GM23248 (cell line): ENCODE measurements at regions not wholly inside any gene's neighbourhood (a gene's known extent, or its start where the extent isn't known, plus 50 kb on each side); places are given as distances from the start of the nearest gene placed in this dataset.

Experiments used
- DNase-seq: peaks from one replicate; pipeline ENCODE4 v3.0.0-alpha.2; 2015
- H2AFZ ChIP-seq: fragments of 200-600 bp; sonication (generic); 2 replicates; pipeline ENCODE4 v1.6.1; 2016; ENCODE audit warnings: antibody characterized with exemption
- H3F3A ChIP-seq: fragments of 200-600 bp; sonication (generic); 2 replicates; pipeline ENCODE4 v1.6.1; 2016; ENCODE audit warnings: mild to moderate bottlenecking, antibody characterized with exemption, mixed run types; ENCODE audit not compliant: insufficient read depth
- H3K27ac ChIP-seq: fragments of 200-600 bp; sonication (generic); 2 replicates; pipeline ENCODE4 v1.5.1; 2016; ENCODE audit warnings: mild to moderate bottlenecking
- H3K27me3 ChIP-seq: fragments of 200-600 bp; sonication (generic); replicated peaks from 2 replicates; pipeline ENCODE4 v1.6.1; 2016; ENCODE audit warnings: mild to moderate bottlenecking; ENCODE audit not compliant: insufficient read depth
- H3K36me3 ChIP-seq: fragments of 200-600 bp; sonication (generic); 2 replicates; pipeline ENCODE4 v1.6.1; 2016; ENCODE audit warnings: low read depth, mild to moderate bottlenecking
- H3K4me1 ChIP-seq: fragments of 200-600 bp; sonication (generic); 2 replicates; pipeline ENCODE4 v1.6.1; 2016; ENCODE audit warnings: mild to moderate bottlenecking; ENCODE audit not compliant: insufficient read depth
- H3K4me2 ChIP-seq: fragments of 200-600 bp; sonication (generic); one replicate; pipeline ENCODE4 v1.6.1; 2016; ENCODE audit warnings: mild to moderate bottlenecking; ENCODE audit not compliant: unreplicated experiment
- H3K4me3 ChIP-seq: fragments of 200-600 bp; sonication (generic); 2 replicates; pipeline ENCODE4 v1.5.1; 2016; ENCODE audit warnings: mild to moderate bottlenecking
- H3K79me2 ChIP-seq: fragments of 200-600 bp; sonication (generic); 2 replicates; pipeline ENCODE4 v1.6.1; 2016; ENCODE audit warnings: mild to moderate bottlenecking; ENCODE audit not compliant: insufficient read depth
- H3K9ac ChIP-seq: fragments of 200-600 bp; sonication (generic); 2 replicates; pipeline ENCODE4 v1.6.1; 2016; ENCODE audit warnings: mild to moderate bottlenecking
- H3K9me2 ChIP-seq: fragments of 200-600 bp; sonication (generic); 2 replicates; pipeline ENCODE4 v1.6.1; 2016; ENCODE audit warnings: mixed run types, mild to moderate bottlenecking, moderate library complexity; ENCODE audit not compliant: insufficient read depth
- H3K9me3 ChIP-seq: fragments of 200-600 bp; sonication (generic); one replicate; pipeline ENCODE4 v1.6.1; 2017; ENCODE audit warnings: low read depth
- H4K20me1 ChIP-seq: fragments of 200-600 bp; sonication (generic); 2 replicates; pipeline ENCODE4 v1.6.0; 2016; ENCODE audit not compliant: insufficient read depth
- EZH2 ChIP-seq: fragments of 200-600 bp; sonication (generic); IDR thresholded peaks from 2 replicates; pipeline ENCODE4 v1.6.1; 2018; ENCODE audit warnings: antibody characterized with exemption, mild to moderate bottlenecking; ENCODE audit not compliant: insufficient read depth, poor library complexity, severe bottlenecking
- EZH2phosphoT487 ChIP-seq: fragments of 200-600 bp; sonication (generic); IDR thresholded peaks from 2 replicates; pipeline ENCODE4 v1.6.1; 2018; ENCODE audit warnings: antibody characterized with exemption, moderate library complexity, mild to moderate bottlenecking, low read depth; ENCODE audit not compliant: insufficient read depth
- WGBS, 2 experiments: methylation state at CpG; one replicate each; pipeline ENCODE4 v1.1.6; 2015 to 2017; ENCODE audit warnings: low lambda C conversion rate in 2 of 2, low coverage in 1 of 2; ENCODE audit errors: missing lambda C conversion rate in 2 of 2; 5-methylcytosine and 5-hydroxymethylcytosine counted together
- in situ Hi-C: fragments of 300-500 bp; cut with MboI; formaldehyde crosslinking; loops from 2 replicates; pipeline ENCODE4 v1.15.0; 2020

DNA sequence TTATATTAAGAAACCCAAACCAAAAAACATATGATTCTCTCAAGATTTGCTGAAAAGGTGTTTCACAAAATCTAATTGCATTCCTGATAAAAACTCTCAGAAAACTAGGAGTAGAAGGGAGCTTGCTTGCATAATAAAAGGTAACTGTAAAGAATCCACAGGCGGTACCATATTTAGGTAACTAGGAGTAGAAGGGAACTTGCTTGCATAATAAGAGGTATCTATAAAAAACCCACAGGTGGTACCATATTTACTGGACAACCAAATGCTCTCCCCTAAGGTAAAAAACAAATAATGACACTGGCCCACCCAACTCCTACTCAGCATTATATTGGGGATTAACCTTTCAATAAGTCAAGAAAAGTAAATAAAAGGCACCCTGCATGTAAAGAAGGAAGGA lies 57.5 kb upstream of the FCN1 start:
- TF ChIP-seq EZH2phosphoT487 (no peak), EZH2 (no peak)
- in situ Hi-C loops = no loop called here
- no peak overlapping the region for H3K27ac ChIP-seq

DNA sequence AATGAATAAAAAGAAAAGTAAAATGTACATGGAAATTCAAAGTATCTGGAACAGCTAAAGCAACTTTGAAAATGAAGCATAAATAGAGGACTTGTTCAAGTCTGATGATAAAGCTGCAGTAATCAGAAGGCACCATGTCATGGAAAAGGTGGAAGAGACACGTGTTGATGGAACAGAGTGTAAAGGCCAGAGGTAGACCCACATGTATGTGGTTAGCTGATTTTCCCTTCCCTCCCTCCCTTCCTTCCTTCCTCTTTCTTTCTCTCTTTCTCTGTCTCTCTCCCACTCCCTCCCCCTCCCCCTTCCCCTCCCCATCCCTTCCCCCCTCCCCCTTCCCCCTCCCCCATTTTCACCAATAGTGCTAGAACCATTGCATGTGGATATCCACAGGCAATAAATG lies 58.7 kb upstream of the FCN1 start:
- in situ Hi-C loops = no loop called here

More for the DNA sequence above, 57.5 kb upstream of the FCN1 start:
- Histone ChIP-seq H3K4me3 (no peak overlapping the region), H3K4me2 (no peak overlapping the region), H2AFZ (no peak overlapping the region), H3K79me2 (no peaks in the 10 kb centered on the region), H3K4me1 (no peaks in the 10 kb centered on the region), H4K20me1 (no peaks in the 10 kb centered on the region), H3K9me3 (no peaks in the 10 kb centered on the region), H3K36me3 (no peaks in the 10 kb centered on the region), H3K27me3 (peaks cover 33% of the 10 kb centered on the region), H3F3A (no peaks in the 10 kb centered on the region), H3K9me2 (no peaks in the 10 kb centered on the region), H3K9ac (no peak overlapping the region)
- no peak for DNase-seq
- 65 to 80% methylated on average over 1 of the region's 1 CpG for WGBS, 2 experiments

DNA sequence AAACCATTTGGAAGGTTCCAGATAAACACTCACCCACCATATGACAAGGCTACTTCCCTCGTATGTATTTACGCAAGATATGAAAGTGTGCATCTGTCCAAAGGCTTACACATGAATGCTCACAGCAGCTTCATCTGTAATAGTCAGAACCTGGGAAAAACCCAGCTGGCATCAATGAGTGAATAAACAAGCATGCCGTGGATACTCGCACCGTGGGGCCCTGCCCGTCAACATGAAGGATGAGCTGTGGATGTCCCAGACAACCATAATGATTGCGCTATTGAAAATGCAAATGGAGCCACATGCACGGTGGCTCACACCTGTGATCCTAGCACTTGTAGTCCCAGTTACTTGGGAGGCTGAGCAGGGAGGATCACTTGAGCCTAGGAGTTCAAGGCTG lies 60.6 kb upstream of the FCN1 start:
- no peak overlapping the region for H2AFZ ChIP-seq
- no peak overlapping the region for H3K4me3 ChIP-seq
- WGBS, 2 experiments = 67% methylated on average over 8 of the region's 8 CpGs
- H3K4me2 ChIP-seq = no peak overlapping the region
- H3K27me3 ChIP-seq = peaks cover 16% of the 10 kb centered on the region
- no peaks in the 10 kb centered on the region for H3F3A ChIP-seq
- no peaks in the 10 kb centered on the region for H3K9me3 ChIP-seq
- H4K20me1 ChIP-seq = no peaks in the 10 kb centered on the region
- no peaks in the 10 kb centered on the region for H3K79me2 ChIP-seq
- no peak for DNase-seq
- H3K9ac ChIP-seq = no peak overlapping the region
- H3K27ac ChIP-seq = no peak overlapping the region
- no peak for TF ChIP-seq EZH2
- TF ChIP-seq EZH2phosphoT487 = no peak
- no peaks in the 10 kb centered on the region for H3K9me2 ChIP-seq
- no peaks in the 10 kb centered on the region for H3K4me1 ChIP-seq
- H3K36me3 ChIP-seq = no peaks in the 10 kb centered on the region
- in situ Hi-C loops = no loop called here

More for the DNA sequence above, 58.7 kb upstream of the FCN1 start:
- no peaks in the 10 kb centered on the region for H3K9me3 ChIP-seq
- TF ChIP-seq EZH2 (no peak), EZH2phosphoT487 (no peak)
- no peak overlapping the region for H3K4me3 ChIP-seq
- H4K20me1 ChIP-seq = no peaks in the 10 kb centered on the region
- H3F3A ChIP-seq = no peaks in the 10 kb centered on the region
- no peaks in the 10 kb centered on the region for H3K79me2 ChIP-seq
- H3K27me3 ChIP-seq = peaks cover 25% of the 10 kb centered on the region
- no peak for DNase-seq
- H3K4me2 ChIP-seq = no peak overlapping the region
- no peaks in the 10 kb centered on the region for H3K9me2 ChIP-seq
- no peaks in the 10 kb centered on the region for H3K36me3 ChIP-seq
- H3K4me1 ChIP-seq = no peaks in the 10 kb centered on the region
- H2AFZ ChIP-seq = no peak overlapping the region
- H3K9ac ChIP-seq = no peak overlapping the region
- 25 to 46% methylated on average over 1 of the region's 1 CpG for WGBS, 2 experiments
- H3K27ac ChIP-seq = no peak overlapping the region

DNA sequence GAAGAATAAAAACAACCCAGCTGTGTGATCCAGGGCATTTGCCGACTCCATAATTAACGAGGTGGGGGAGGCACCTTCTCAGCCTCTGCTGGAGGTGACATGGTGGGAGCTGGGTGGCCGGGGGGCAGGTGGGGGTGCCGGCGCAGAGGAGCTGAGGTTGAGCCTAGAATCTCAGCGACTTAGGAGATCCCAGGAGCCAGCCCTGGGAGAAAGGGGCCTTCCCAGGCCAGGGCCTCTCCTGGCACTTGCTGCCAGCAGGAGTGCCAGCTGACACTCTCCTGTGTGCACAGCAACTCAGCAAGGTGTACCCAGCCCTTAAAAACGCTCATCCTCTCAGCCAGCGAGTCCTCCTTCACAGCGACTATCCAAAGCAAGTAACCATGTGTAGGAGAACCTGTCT lies 62.8 kb upstream of the FCN1 start:
- H3K9me3 ChIP-seq = no peaks in the 10 kb centered on the region
- no peak overlapping the region for H2AFZ ChIP-seq
- no peak overlapping the region for H3K9ac ChIP-seq
- H3K36me3 ChIP-seq = no peaks in the 10 kb centered on the region
- no peaks in the 10 kb centered on the region for H4K20me1 ChIP-seq
- no peaks in the 10 kb centered on the region for H3F3A ChIP-seq
- no peak for DNase-seq
- no peak overlapping the region for H3K4me3 ChIP-seq
- no peaks in the 10 kb centered on the region for H3K9me2 ChIP-seq
- no peaks in the 10 kb centered on the region for H3K79me2 ChIP-seq
- in situ Hi-C loops = no loop called here
- TF ChIP-seq EZH2phosphoT487 (no peak), EZH2 (no peak)
- no peaks in the 10 kb centered on the region for H3K4me1 ChIP-seq
- WGBS, 2 experiments = 56 to 60% methylated on average over 9 of the region's 9 CpGs
- no peak overlapping the region for H3K27ac ChIP-seq
- H3K4me2 ChIP-seq = no peak overlapping the region
- 0 out of 2 replicates have a peak, but pooled peaks cover 6% of the 10 kb centered on the region for H3K27me3 ChIP-seq

DNA sequence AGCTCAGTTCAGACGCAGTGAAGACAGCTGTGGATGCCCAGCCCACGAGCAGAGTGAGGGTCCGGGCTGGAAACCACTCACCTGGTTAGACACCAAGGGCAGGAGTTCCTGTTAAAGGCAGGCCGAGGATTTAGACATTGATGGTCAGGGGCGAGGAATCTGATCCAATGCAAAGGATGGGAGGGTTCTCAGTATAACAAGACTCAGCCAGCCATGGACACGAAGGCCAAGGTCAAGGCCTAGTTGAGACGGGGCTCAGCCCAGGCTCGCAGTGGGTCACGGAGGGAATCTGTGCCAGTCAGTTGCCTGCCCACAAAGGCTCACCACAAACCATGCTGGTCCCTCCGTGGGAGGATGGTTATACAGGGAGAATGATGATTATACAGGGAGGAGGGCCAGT lies 63.3 kb upstream of the FCN1 start:
- Histone ChIP-seq H2AFZ (no peak overlapping the region), H3K4me1 (no peaks in the 10 kb centered on the region), H3K27me3 (0 out of 2 replicates have a peak, but pooled peaks cover 6% of the 10 kb centered on the region), H3K27ac (no peak overlapping the region), H3K4me2 (no peak overlapping the region), H3K36me3 (no peaks in the 10 kb centered on the region), H3K9me2 (no peaks in the 10 kb centered on the region), H4K20me1 (no peaks in the 10 kb centered on the region), H3K9me3 (no peaks in the 10 kb centered on the region), H3K79me2 (no peaks in the 10 kb centered on the region), H3K9ac (no peak overlapping the region), H3K4me3 (no peak overlapping the region), H3F3A (no peaks in the 10 kb centered on the region)
- 56 to 60% methylated on average over 10 of the region's 10 CpGs for WGBS, 2 experiments
- no peak for DNase-seq
- in situ Hi-C loops = no loop called here
- TF ChIP-seq EZH2phosphoT487 (no peak), EZH2 (no peak)
